GM18870 (cell line): ENCODE measurements at regions not wholly inside any gene's neighbourhood (a gene's known extent, or its start where the extent isn't known, plus 50 kb on each side); places are given as distances from the start of the nearest gene placed in this dataset.
"Not testable (repeated sequence)": the region's sequence is repeated elsewhere in the genome, so short reads cannot be mapped to it uniquely, and the experiment has no call there.

Experiments used
- ATAC-seq: cut with Tn5 transposase; IDR thresholded peaks from one replicate; pipeline ENCODE4 v1.9.1; 2021; ENCODE audit warnings: moderate library complexity; ENCODE audit not compliant: unreplicated experiment

GRCh38 chr7:140283472-140283871 lies 106.7 kb upstream of the KDM7A start:
- no peak for ATAC-seq

- ATAC-seq, result no peak
Observed at GRCh38 chr7:140281960-140282359, 105.2 kb upstream of the KDM7A start.

DNA sequence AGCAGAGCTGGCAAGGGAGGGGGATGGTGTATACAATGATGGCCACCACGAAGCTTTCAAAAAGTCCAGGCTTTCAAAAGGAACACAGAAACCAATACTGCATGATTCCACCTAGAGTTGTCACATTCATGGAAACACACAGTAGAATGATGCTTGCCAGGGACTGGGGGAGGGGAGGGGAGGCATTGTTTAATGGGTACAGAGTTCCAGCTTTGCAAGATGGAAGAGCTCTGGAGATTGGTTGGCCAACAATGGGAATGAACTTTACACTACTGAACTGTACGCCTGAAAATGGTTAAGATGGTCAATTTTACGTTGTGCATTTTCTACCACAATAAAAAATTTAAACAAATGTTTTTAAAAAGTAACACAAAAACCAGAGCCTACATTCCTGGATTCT lies 104.5 kb upstream of the KDM7A start:
- ATAC-seq, result no peak

DNA sequence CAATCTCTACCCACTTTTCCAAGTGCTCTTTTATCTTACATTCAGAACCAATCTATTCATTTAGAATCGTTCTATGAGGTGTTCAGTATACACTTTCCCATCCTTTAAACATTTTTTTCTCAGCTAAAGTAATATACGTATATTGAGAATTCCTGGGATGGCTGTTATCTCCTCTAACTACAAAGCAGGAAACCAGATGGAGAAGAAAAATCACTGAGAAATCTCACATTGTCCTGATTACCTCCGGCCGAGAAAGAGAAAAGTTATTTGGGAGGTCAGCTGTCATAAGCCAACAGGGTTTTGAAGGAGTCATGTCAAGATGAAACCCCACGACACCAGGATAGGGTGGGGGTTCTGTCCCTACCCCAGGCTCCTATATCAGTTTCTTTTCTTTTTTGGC lies 99.2 kb upstream of the KDM7A start:
- ATAC-seq, result no peak

- ATAC-seq, result no peak
Observed at GRCh38 chr7:140275069-140275965, 98.5 kb upstream of the KDM7A start.

- no peak for ATAC-seq
Observed at GRCh38 chr7:140273417-140273816, 96.6 kb upstream of the KDM7A start.

GRCh38 chr7:140271643-140271968 lies 94.8 kb upstream of the KDM7A start:
- ATAC-seq, result not testable (repeated sequence)

- no peak for ATAC-seq
Observed at GRCh38 chr7:140269004-140269638, 92.3 kb upstream of the KDM7A start.

- ATAC-seq, result no peak
Observed at GRCh38 chr7:140267381-140268226, 90.8 kb upstream of the KDM7A start.

- ATAC-seq, result no peak
Observed at GRCh38 chr7:140263277-140263676, 86.5 kb upstream of the KDM7A start.

DNA sequence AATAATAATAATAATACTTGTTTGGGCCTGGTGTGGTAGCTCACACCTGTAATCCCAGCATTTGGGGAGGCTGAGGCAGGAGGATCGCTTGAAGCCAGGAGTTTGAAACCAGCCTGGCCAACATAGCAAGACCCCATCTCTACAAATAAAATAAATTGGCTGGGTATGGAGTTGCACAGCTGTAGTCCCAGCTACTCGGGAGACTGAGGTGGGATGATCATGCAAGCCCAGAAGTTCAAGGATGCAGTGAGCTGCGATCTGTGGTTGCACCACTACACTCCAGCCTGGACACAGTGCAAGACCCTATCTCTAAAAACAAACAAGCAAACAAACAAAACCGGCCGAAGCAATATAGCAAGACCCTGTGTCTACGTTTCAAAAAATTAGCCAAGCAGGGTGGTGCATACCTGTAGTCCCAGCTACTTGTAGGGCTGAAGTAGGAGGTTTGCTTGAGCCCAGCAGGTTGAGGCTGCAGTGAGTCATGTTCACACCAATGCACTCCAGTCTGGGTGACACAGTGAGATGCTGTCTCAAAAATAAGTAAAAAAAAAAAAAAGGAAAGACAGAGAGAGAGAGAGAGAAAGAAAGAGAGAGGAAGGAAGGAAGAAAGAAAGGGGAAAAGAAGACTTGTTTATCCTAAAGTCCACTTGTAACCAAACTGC lies 85.6 kb upstream of the KDM7A start:
- no peak for ATAC-seq

- ATAC-seq, result no peak
Observed at GRCh38 chr7:140261522-140261921, 84.7 kb upstream of the KDM7A start.

- ATAC-seq, result no peak
Observed at GRCh38 chr7:140261105-140261486, 84.3 kb upstream of the KDM7A start.

GRCh38 chr7:140260352-140261104 lies 83.7 kb upstream of the KDM7A start:
- no peak for ATAC-seq

DNA sequence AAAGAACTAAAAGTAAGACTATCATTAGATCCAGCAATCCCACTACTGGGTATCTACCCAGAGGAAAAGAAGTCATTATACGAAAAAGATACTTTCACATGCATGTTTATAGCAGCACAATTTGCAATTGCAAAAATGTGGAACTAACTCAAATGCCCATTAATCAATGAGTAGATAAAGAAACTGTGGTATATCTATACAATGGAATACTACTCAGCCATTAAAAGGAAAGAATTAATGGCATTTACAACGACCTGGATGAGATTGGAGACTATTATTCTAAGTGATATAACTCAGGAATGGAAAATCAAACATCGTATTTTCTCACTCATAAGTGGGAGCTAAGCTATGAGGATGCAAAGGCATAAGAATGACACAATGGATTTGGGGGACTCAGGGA lies 80.5 kb upstream of the KDM7A start:
- ATAC-seq, result not testable (repeated sequence)

DNA sequence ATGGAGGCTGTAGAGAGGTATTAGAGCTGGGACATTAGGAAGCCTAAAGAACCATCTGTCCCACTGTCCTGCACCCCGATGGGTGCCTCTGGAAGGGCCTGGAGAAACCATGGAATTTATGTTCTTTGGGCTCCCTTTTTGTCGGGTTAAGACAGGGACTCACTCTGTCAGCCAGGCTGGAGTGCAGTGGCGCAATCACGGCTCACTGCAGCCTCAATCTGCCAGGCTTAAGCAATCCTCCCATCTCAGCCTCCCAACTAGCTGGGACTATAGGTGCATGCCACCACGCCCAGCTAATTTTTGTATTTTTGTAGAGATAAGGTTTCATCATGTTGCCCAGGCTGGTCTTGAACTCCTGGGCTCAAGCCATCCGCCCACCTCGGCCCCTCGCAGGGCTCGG lies 78.2 kb upstream of the KDM7A start:
- not testable (repeated sequence) for ATAC-seq

- ATAC-seq, result no peak
Observed at GRCh38 chr7:140249036-140249806, 72.4 kb upstream of the KDM7A start.

DNA sequence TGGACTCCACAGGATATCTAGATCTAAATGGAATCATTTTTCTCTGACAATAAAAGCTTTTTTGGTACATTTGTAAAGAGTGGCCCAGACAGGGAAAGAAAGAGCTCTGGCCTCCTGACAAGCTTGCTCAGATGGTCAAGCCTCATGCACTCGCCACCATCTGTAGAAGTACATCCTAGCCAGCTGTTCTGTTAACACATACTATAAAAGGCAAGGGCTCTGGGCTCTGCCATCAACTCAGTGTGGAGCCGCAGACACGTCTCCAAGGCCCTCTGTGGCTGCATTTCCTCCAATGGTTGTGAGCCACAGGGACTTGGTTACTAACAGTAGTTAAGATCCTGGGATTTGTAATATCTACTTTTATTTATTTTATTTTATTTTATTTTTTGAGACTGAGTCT lies 70.8 kb upstream of the KDM7A start:
- ATAC-seq, result no peak

DNA sequence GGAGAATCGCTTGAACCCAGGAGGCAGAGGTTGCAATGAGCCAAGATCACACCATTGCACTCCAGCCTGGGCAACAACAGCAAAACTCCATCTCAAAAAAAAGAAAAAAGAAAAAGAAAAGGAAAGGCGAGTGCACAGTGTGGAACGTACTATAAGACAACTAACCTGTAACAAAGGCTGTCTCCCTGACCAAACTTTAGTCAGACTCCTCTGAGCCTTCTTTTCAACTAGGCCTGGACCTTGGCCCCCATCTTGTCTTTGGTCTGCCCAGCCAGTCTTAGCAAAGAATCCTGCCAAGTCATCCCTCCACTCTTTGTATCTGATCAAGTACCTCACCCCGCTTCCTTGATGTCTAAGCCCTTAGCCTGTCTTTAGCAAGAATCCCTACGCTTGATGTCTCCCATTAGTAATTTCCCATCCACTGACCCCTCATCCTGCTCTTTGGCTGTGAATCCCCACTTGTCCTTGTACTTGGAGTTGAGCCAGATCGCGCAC lies 68.9 kb upstream of the KDM7A start:
- ATAC-seq, result no peak
